WI38 (cell line): ENCODE measurements at regions not wholly inside any gene's neighbourhood (a gene's known extent, or its start where the extent isn't known, plus 50 kb on each side); places are given as distances from the start of the nearest gene placed in this dataset.

Experiments used
- H3K4me3 ChIP-seq: 2 replicates; pipeline ENCODE4 v1.5.1; 2011; ENCODE audit warnings: low read depth, mild to moderate bottlenecking, control low read depth, low read length
- CTCF ChIP-seq: IDR thresholded peaks from 2 replicates; pipeline ENCODE4 v1.5.1; 2012; ENCODE audit warnings: low read depth, mild to moderate bottlenecking, control low read depth, low read length

GRCh38 chr16:14360326-14361037 is 269.6 kb downstream of the PARN start:
- no peak for TF ChIP-seq CTCF

GRCh38 chr16:14358697-14359305 is 271.3 kb downstream of the PARN start:
- H3K4me3 ChIP-seq: no peak overlapping the region
- no peak for TF ChIP-seq CTCF

More at GRCh38 chr16:14360326-14361037, 269.6 kb downstream of the PARN start:
- H3K4me3 ChIP-seq: no peak overlapping the region

GRCh38 chr16:14357328-14357727 is 272.7 kb downstream of the PARN start:
- TF ChIP-seq CTCF: no peak
- no peak overlapping the region for H3K4me3 ChIP-seq

GRCh38 chr16:14356064-14356463 is 274.0 kb downstream of the PARN start:
- no peak for TF ChIP-seq CTCF
- H3K4me3 ChIP-seq: no peak overlapping the region

- no peak for TF ChIP-seq CTCF
- no peak overlapping the region for H3K4me3 ChIP-seq
These were observed 275.3 kb downstream of the PARN start for GRCh38 chr16:14354561-14355351.

- no peak overlapping the region for H3K4me3 ChIP-seq
- TF ChIP-seq CTCF: no peak
These were observed 276.7 kb downstream of the PARN start for GRCh38 chr16:14353340-14353739.

- no peak for TF ChIP-seq CTCF
- H3K4me3 ChIP-seq: no peak overlapping the region
These were observed 278.4 kb downstream of the PARN start for GRCh38 chr16:14351647-14352046.
